MCF 10A (cell line): ENCODE measurements at regions not wholly inside any gene's neighbourhood (a gene's known extent, or its start where the extent isn't known, plus 50 kb on each side); places are given as distances from the start of the nearest gene placed in this dataset.

ENCODE experiments used
- BruUV-seq: library from RNA; stranded (reverse); fragments of 400-500 nt; replicated peaks from 2 replicates; lab custom pipeline; 2021; lab: Mats Ljungman, UMichigan
- CTCF ChIA-PET: fragments of 300-600 bp; sonication (Branson Sonifier 250); formaldehyde crosslinking; extraction: SDS; loops from one replicate; lab custom pipeline; 2021; ENCODE audit warnings: antibody characterized with exemption, inconsistent platforms; lab: Yijun Ruan, JAX
- POLR2A ChIA-PET: fragments of 300-600, 350-650 bp; sonication (Branson Sonifier 250); formaldehyde crosslinking; extraction: SDS; loops from one replicate; lab custom pipeline; 2020; ENCODE audit warnings: antibody characterized with exemption, inconsistent platforms; lab: Yijun Ruan, JAX
- DNase-seq: peaks from one replicate; pipeline ENCODE4 v3.0.0-alpha.2; 2018; ENCODE audit not compliant: unreplicated experiment
- H3K27ac Mint-ChIP-seq: one replicate; pipeline ENCODE4 v1.8.0; 2022; ENCODE audit warnings: mild to moderate bottlenecking, low read depth, mixed read lengths; ENCODE audit not compliant: unreplicated experiment
- H3K27me3 Mint-ChIP-seq: one replicate; pipeline ENCODE4 v1.8.0; 2022; ENCODE audit warnings: mixed read lengths; ENCODE audit not compliant: insufficient read depth, unreplicated experiment
- H3K36me3 Mint-ChIP-seq: one replicate; pipeline ENCODE4 v1.8.0; 2022; ENCODE audit warnings: mild to moderate bottlenecking, moderate library complexity, mixed read lengths; ENCODE audit not compliant: insufficient read depth, unreplicated experiment
- H3K4me1 Mint-ChIP-seq: one replicate; pipeline ENCODE4 v1.8.0; 2022; ENCODE audit warnings: mixed read lengths; ENCODE audit not compliant: insufficient read depth, unreplicated experiment
- H3K4me3 Mint-ChIP-seq: one replicate; pipeline ENCODE4 v1.8.0; 2022; ENCODE audit warnings: mild to moderate bottlenecking, moderate library complexity, mixed read lengths; ENCODE audit not compliant: unreplicated experiment
- H3K9me3 Mint-ChIP-seq: one replicate; pipeline ENCODE4 v1.8.0; 2022; ENCODE audit warnings: mixed read lengths; ENCODE audit not compliant: unreplicated experiment
- intact Hi-C: fragments of 100-400 bp; cut with micrococcal nuclease; formaldehyde crosslinking; loops from 2 replicates; pipeline ENCODE4 v1.14.1; 2022
- TF ChIP-seq, protein P1 (sequence below): fragments of 200-600 bp; IDR thresholded peaks from one replicate; pipeline ENCODE4 v1.8.0; 2022; ENCODE audit warnings: antibody characterized with exemption, mild to moderate bottlenecking; ENCODE audit not compliant: unreplicated experiment

DNA sequence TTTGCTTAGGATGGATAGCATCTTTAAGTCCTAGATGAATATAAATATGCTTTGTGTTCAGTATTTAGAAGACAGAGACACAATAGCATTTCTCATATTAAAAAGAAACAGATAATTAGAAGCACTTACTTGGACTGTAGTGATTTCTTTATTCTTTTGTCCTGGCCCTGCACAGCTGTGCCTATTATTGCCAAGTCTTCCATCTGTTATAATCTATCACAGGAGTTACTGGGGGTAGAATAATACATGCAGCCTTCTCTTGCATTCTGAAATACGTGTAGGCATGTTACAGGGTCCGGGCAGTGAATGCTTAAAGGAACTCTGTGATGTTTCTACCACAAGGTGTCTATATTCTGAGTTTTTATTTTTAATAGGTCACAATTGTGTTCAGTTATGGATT is 461.5 kb upstream of the COBL start:
- CTCF ChIA-PET = interaction anchor here (0.6 kb wide), 1 partner anchor 99 kb away, joined by 3 read pairs; no protein-coding TSS in a partner anchor
- no peak overlapping the region for H3K4me3 Mint-ChIP-seq
- H3K27ac Mint-ChIP-seq = no peak overlapping the region
- H3K4me1 Mint-ChIP-seq = no peaks in the 10 kb centered on the region
- no peaks in the 10 kb centered on the region for H3K9me3 Mint-ChIP-seq
- intact Hi-C loops = no loop called here
- TF ChIP-seq, protein P1, sequence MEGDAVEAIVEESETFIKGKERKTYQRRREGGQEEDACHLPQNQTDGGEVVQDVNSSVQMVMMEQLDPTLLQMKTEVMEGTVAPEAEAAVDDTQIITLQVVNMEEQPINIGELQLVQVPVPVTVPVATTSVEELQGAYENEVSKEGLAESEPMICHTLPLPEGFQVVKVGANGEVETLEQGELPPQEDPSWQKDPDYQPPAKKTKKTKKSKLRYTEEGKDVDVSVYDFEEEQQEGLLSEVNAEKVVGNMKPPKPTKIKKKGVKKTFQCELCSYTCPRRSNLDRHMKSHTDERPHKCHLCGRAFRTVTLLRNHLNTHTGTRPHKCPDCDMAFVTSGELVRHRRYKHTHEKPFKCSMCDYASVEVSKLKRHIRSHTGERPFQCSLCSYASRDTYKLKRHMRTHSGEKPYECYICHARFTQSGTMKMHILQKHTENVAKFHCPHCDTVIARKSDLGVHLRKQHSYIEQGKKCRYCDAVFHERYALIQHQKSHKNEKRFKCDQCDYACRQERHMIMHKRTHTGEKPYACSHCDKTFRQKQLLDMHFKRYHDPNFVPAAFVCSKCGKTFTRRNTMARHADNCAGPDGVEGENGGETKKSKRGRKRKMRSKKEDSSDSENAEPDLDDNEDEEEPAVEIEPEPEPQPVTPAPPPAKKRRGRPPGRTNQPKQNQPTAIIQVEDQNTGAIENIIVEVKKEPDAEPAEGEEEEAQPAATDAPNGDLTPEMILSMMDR = no peak
- H3K27me3 Mint-ChIP-seq = peaks cover 16% of the 10 kb centered on the region
- DNase-seq = no peak
- POLR2A ChIA-PET = no interaction called here
- BruUV-seq = no TSS peak
- no peaks in the 10 kb centered on the region for H3K36me3 Mint-ChIP-seq

GRCh38 chr7:51774178-51774577 is 457.6 kb upstream of the COBL start:
- Mint-ChIP-seq H3K27me3 (peaks cover 33% of the 10 kb centered on the region), H3K9me3 (no peaks in the 10 kb centered on the region)

GRCh38 chr7:51772190-51772589 is 455.6 kb upstream of the COBL start:
- CTCF ChIA-PET = interaction anchor here (0.6 to 1.2 kb wide), 2 partner anchors 12 to 690 kb away, joined by 3 to 6 read pairs; no protein-coding TSS in a partner anchor
- H3K36me3 Mint-ChIP-seq = no peaks in the 10 kb centered on the region
- no peaks in the 10 kb centered on the region for H3K9me3 Mint-ChIP-seq
- H3K27me3 Mint-ChIP-seq = peaks cover 52% of the 10 kb centered on the region
- intact Hi-C loops = loop anchor here (5.0 kb wide), 1 partner anchor 580 kb away; no protein-coding TSS in a partner anchor
- no peaks in the 10 kb centered on the region for H3K4me1 Mint-ChIP-seq
- no peak for DNase-seq
- no TSS peak for BruUV-seq
- no peak overlapping the region for H3K4me3 Mint-ChIP-seq
- POLR2A ChIA-PET = no interaction called here
- TF ChIP-seq, protein P1 = no peak
- H3K27ac Mint-ChIP-seq = no peak overlapping the region

More at GRCh38 chr7:51774178-51774577, 457.6 kb upstream of the COBL start:
- intact Hi-C loops = loop anchor here (5.0 kb wide), 1 partner anchor 578 kb away; no protein-coding TSS in a partner anchor
- Mint-ChIP-seq H3K4me1 (no peaks in the 10 kb centered on the region), H3K4me3 (no peak overlapping the region), H3K27ac (no peak overlapping the region), H3K36me3 (no peaks in the 10 kb centered on the region)
- TF ChIP-seq, protein P1 = no peak
- ChIA-PET POLR2A (no interaction called here), CTCF (interaction anchor here (0.5 kb wide), 1 partner anchor 1924 kb away, joined by 4 read pairs; no protein-coding TSS in a partner anchor)
- BruUV-seq = no TSS peak
- no peak for DNase-seq

GRCh38 chr7:51764976-51765375 is 448.4 kb upstream of the COBL start:
- Mint-ChIP-seq H3K27ac (no peak overlapping the region), H3K9me3 (no peaks in the 10 kb centered on the region), H3K36me3 (no peaks in the 10 kb centered on the region), H3K4me1 (no peaks in the 10 kb centered on the region), H3K4me3 (no peak overlapping the region), H3K27me3 (peaks cover 100% of the 10 kb centered on the region)
- ChIA-PET POLR2A (no interaction called here), CTCF (no interaction called here)
- no peak for DNase-seq
- TF ChIP-seq, protein P1 = no peak
- intact Hi-C loops = no loop called here
- no TSS peak for BruUV-seq
